A673 (cell line): ENCODE measurements at regions not wholly inside any gene's neighbourhood (a gene's known extent, or its start where the extent isn't known, plus 50 kb on each side); places are given as distances from the start of the nearest gene placed in this dataset.

Experiments used
- BruUV-seq: library from RNA; stranded (reverse); fragments of 400-500 nt; replicated peaks from 2 replicates; lab custom pipeline; 2021; lab: Mats Ljungman, UMichigan
- CTCF ChIA-PET: fragments of 300-600 bp; sonication (Branson Sonifier 250); formaldehyde crosslinking; loops from one replicate; lab custom pipeline; 2022; ENCODE audit warnings: antibody characterized with exemption; lab: Charles Lee
- POLR2A ChIA-PET: fragments of 300-600 bp; sonication (Branson Sonifier 250); formaldehyde crosslinking; loops from one replicate; lab custom pipeline; 2022; ENCODE audit warnings: antibody characterized with exemption; ENCODE audit not compliant: low non-redundant PET; lab: Charles Lee
- DNase-seq: peaks from one replicate; pipeline ENCODE4 v3.0.0-alpha.2; 2015; ENCODE audit warnings: low spot score
- H3K27ac ChIP-seq: fragments of 200-600 bp; sonication (generic); 2 replicates; pipeline ENCODE4 v1.5.1; 2016; ENCODE audit warnings: mixed run types, low read depth, mild to moderate bottlenecking, mixed read lengths, antibody characterized with exemption, low read length; ENCODE audit not compliant: poor library complexity, severe bottlenecking
- H3K27me3 ChIP-seq: fragments of 200-600 bp; sonication (generic); replicated peaks from 2 replicates; pipeline ENCODE4 v1.6.1; 2017; ENCODE audit warnings: mixed run types, low read depth, mild to moderate bottlenecking, mixed read lengths, antibody characterized with exemption, low read length; ENCODE audit not compliant: insufficient read depth, poor library complexity
- H3K36me3 ChIP-seq: fragments of 200-600 bp; sonication (generic); 2 replicates; pipeline ENCODE4 v1.6.1; 2016; ENCODE audit warnings: mixed run types, mild to moderate bottlenecking, mixed read lengths, antibody characterized with exemption, low read length; ENCODE audit not compliant: insufficient read depth, poor library complexity, severe bottlenecking
- H3K4me1 ChIP-seq: fragments of 200-600 bp; sonication (generic); 2 replicates; pipeline ENCODE4 v1.6.1; 2017; ENCODE audit warnings: mixed run types, mild to moderate bottlenecking, mixed read lengths, antibody characterized with exemption, low read length; ENCODE audit not compliant: insufficient read depth, poor library complexity, severe bottlenecking
- H3K4me3 ChIP-seq: fragments of 200-600 bp; sonication (generic); 2 replicates; pipeline ENCODE4 v1.5.1; 2016; ENCODE audit warnings: low read depth, mixed run types, mild to moderate bottlenecking, mixed read lengths, low read length; ENCODE audit not compliant: poor library complexity, severe bottlenecking
- H3K9me3 ChIP-seq: fragments of 200-600 bp; sonication (generic); 2 replicates; pipeline ENCODE4 v1.6.1; 2016; ENCODE audit warnings: mixed run types, low read depth, mild to moderate bottlenecking, mixed read lengths, antibody characterized with exemption, low read length; ENCODE audit not compliant: poor library complexity, severe bottlenecking
- CTCF ChIP-seq: fragments of 300-800, 200-600 bp; sonication (generic); conservative IDR thresholded peaks from 2 replicates; pipeline ENCODE4 v1.5.1; 2017; ENCODE audit warnings: low read depth, mild to moderate bottlenecking, antibody characterized with exemption, low read length, moderate library complexity, mixed read lengths
- EZH2 ChIP-seq: fragments of 200-600 bp; sonication (generic); IDR thresholded peaks from 2 replicates; pipeline ENCODE4 v1.6.1; 2017; ENCODE audit warnings: borderline replicate concordance, low read depth, mild to moderate bottlenecking, mixed read lengths, antibody characterized with exemption, low read length; ENCODE audit not compliant: poor library complexity, severe bottlenecking
- intact Hi-C: fragments of 100-400 bp; cut with micrococcal nuclease; formaldehyde crosslinking; loops from one replicate; pipeline ENCODE4 v1.10.0; 2022; ENCODE audit not compliant: unreplicated experiment

GRCh38 chr3:113070681-113071113 lies 79.9 kb downstream of the GTPBP8 start:
- intact Hi-C loops: no loop called here
- H3K27ac ChIP-seq: no peak overlapping the region
- CTCF ChIA-PET: interaction anchor here (0.6 kb wide), 1 partner anchor 431 kb away, joined by 4 read pairs; no protein-coding TSS in a partner anchor

GRCh38 chr3:113075588-113075987 lies 84.8 kb downstream of the GTPBP8 start:
- CTCF ChIA-PET: interaction anchor here (0.6 kb wide), 1 partner anchor 201 kb away, joined by 3 read pairs; no protein-coding TSS in a partner anchor
- POLR2A ChIA-PET: no interaction called here
- no TSS peak for BruUV-seq
- intact Hi-C loops: no loop called here
- Histone ChIP-seq H3K27me3 (no peaks in the 10 kb centered on the region), H3K4me3 (no peak overlapping the region), H3K9me3 (no peaks in the 10 kb centered on the region), H3K4me1 (no peaks in the 10 kb centered on the region), H3K36me3 (no peaks in the 10 kb centered on the region), H3K27ac (no peak overlapping the region)
- TF ChIP-seq EZH2: no peak
- TF ChIP-seq CTCF: no peak
- DNase-seq: no peak

More at GRCh38 chr3:113070681-113071113, 79.9 kb downstream of the GTPBP8 start:
- Histone ChIP-seq H3K27me3 (no peaks in the 10 kb centered on the region), H3K36me3 (no peaks in the 10 kb centered on the region), H3K9me3 (no peaks in the 10 kb centered on the region), H3K4me3 (no peak overlapping the region), H3K4me1 (no peaks in the 10 kb centered on the region)
- no TSS peak for BruUV-seq
- DNase-seq: no peak
- POLR2A ChIA-PET: interaction anchor here (0.6 kb wide), 1 partner anchor 324 kb away, joined by 4 read pairs; no protein-coding TSS in a partner anchor
- no peak for TF ChIP-seq EZH2

- intact Hi-C loops: no loop called here
- BruUV-seq: no TSS peak
- no peak overlapping the region for H3K4me3 ChIP-seq
- TF ChIP-seq EZH2 (no peak), CTCF (no peak)
- POLR2A ChIA-PET: interaction anchor here (0.5 kb wide), 1 partner anchor 633 kb away, joined by 7 read pairs; no protein-coding TSS in a partner anchor
- H3K27ac ChIP-seq: no peak overlapping the region
- DNase-seq: no peak
- no peaks in the 10 kb centered on the region for H3K9me3 ChIP-seq
- no peaks in the 10 kb centered on the region for H3K36me3 ChIP-seq
- no peaks in the 10 kb centered on the region for H3K4me1 ChIP-seq
- CTCF ChIA-PET: interaction anchor here (0.5 kb wide), 1 partner anchor 543 kb away, joined by 7 read pairs; no protein-coding TSS in a partner anchor
- no peaks in the 10 kb centered on the region for H3K27me3 ChIP-seq
Measured at GRCh38 chr3:113079218-113079961, 88.6 kb downstream of the GTPBP8 start.
